ENCODE measurements at regions not wholly inside any gene's neighbourhood (a gene's known extent, or its start where the extent isn't known, plus 50 kb on each side); places are given as distances from the start of the nearest gene placed in this dataset.

DNA sequence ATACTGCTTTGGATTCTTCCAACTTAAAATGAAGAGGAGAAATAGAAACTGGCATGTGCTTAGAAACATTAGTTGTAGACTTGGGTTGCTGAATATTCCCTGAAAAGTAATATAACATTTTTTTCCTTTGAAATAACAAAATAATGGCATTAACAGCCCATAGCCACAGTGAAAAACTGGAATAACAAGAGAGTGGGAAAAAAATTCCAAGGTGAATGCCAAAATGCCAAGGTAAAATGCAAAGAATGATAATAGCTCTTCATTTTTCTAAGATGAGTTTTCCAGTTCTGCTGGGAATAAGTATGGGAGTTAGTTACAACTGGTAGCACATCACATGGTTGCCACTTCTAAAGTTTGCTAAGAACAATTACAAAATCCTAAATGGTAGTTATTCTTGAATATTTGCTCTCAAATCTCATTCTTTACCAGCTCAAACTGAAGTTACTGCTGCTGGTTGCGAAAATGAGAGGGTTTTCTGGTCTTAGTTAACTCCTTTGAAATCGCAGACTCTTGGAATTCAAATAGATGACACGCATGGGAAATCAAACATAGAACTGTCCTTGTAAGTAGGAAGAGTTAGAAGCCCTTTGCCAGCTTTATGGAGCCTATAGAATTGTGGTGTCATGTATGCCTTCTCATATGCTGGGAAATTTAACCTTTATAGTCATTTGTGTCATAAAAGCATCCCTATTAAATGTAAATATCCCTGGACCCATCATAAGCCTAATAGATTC is 165.0 kb upstream of the DCN start:
- in situ Hi-C loops (cut with MboI; ENCODE audit: low sequenced_read_pairs) = loop anchor here (25.0 kb wide), 1 partner anchor 385 kb away; the partner anchor contains the start of gene CCER1

DNA sequence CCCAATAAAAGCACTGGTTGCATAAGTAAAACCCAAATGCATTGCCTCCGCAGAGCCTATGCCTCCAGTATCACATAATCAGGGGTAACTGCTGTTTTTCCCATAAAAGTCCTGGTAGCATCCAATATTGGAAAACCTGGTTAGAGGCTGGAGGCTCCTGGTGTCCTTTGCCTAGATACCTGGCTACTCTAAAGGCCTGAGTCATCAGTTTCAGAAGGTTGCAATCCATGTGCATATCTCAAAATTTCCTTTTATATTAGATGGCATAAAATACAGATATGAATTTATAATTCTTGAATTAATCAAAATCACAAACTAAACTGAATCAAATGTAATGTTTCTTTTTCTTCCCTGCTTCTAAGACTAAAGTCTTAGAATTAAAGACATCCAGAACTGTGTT is 164.2 kb upstream of the DCN start:
- in situ Hi-C loops (cut with MboI; ENCODE audit: low sequenced_read_pairs) = loop anchor here (25.0 kb wide), 1 partner anchor 385 kb away; the partner anchor contains the start of gene CCER1

DNA sequence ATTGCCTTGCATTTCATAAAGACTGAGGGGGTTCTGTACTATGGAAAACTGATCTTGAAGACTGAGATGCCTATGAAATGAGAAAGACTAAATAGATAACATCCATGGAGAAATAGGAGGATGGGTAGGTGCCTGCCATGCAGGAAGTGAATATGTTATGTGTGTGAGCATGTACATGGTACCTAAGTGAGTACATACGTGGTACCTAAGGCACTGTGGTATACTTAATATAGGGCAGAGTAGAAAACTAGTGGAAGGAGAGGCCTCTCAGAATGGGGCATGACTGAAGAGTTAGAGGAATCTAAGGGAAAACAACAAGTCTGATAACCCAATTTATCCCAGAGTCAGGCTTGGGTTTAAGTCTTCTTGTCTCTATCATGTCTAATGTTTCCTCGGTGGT is 161.8 kb upstream of the DCN start:
- in situ Hi-C loops (cut with MboI; ENCODE audit: low sequenced_read_pairs) = loop anchor here (25.0 kb wide), 1 partner anchor 382 kb away; the partner anchor contains the start of gene CCER1

DNA sequence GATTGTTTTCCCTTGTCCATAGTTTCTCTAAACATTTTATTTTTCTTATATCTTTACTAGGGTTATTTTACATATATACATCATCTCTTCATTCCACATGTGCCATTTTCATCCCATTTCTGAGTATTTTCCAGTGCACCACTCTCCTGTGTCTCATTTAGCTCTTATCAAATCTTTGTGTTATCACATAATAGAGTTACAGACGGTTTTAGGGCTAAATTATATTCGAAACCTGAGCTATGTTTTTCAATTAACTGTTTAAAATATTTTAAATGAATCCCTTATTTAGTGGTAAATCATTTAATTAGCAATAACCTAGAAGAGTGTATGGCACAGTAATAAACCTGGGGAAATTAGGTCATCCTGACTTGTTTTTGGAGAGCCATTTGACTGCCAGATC is 160.4 kb upstream of the DCN start:
- in situ Hi-C loops (cut with MboI; ENCODE audit: low sequenced_read_pairs) = loop anchor here (25.0 kb wide), 1 partner anchor 381 kb away; the partner anchor contains the start of gene CCER1

GRCh38 chr12:91339106-91339505 is 156.5 kb upstream of the DCN start:
- in situ Hi-C loops (cut with MboI; ENCODE audit: low sequenced_read_pairs) = loop anchor here (25.0 kb wide), 1 partner anchor 377 kb away; the partner anchor contains the start of gene CCER1

DNA sequence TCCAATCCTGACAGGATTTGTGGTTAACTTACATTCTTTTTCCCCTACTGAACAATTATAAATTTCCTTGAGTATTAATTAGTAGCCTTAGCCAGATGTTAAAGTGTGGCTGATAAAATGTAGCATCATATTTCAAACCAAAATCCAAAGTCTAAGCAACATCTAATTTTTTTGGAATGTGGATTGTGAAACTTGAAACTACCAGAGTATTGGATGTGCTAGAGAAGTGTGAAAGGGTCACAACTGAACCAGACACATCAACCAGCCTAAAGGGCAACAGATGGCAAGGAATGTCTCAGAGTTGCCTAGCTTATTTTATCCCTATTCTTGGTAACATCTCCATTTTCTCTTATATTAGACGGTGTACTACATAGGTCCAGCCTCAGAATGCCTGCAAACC is 153.1 kb upstream of the DCN start:
- in situ Hi-C loops (cut with MboI; ENCODE audit: low sequenced_read_pairs) = loop anchor here (25.0 kb wide), 1 partner anchor 373 kb away; the partner anchor contains the start of gene CCER1

DNA sequence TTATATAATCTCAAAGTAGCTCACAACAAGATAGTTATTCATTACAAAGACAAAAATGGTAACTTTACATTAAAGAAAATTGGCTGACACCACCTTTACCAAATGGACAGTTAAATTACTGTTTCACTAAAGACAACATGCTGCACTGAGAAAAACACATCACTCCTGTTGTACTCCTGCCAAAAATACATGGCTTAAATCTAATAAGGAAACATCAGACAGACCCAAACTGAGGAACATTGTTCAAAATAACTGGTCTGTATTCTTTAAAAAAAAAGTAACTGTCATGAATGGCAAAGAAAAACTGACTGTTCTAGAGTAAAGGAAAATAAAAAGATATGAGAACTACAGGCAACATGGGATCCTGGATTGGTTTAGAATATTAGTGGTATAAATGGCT is 151.3 kb upstream of the DCN start:
- in situ Hi-C loops (cut with MboI; ENCODE audit: low sequenced_read_pairs) = loop anchor here (25.0 kb wide), 1 partner anchor 372 kb away; the partner anchor contains the start of gene CCER1

DNA sequence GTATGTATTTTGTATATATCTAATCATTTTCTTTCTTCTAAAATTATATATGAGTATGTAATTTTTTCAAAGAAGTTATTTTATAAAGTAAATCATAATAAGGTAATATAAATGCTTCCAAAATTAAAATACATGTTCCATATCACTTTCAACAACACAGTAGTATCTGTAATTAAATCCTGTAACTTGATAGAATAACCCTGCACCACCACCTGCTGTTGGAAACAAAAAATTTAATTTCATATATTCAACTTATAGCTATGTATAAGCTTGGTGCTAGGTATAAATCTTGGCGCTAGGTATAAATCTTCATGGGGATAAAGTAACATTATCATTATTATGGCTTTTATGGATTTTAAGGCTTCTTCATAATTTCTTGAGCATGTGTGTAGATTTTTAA is 149.7 kb upstream of the DCN start:
- in situ Hi-C loops (cut with MboI; ENCODE audit: low sequenced_read_pairs) = loop anchor here (25.0 kb wide), 1 partner anchor 370 kb away; the partner anchor contains the start of gene CCER1

DNA sequence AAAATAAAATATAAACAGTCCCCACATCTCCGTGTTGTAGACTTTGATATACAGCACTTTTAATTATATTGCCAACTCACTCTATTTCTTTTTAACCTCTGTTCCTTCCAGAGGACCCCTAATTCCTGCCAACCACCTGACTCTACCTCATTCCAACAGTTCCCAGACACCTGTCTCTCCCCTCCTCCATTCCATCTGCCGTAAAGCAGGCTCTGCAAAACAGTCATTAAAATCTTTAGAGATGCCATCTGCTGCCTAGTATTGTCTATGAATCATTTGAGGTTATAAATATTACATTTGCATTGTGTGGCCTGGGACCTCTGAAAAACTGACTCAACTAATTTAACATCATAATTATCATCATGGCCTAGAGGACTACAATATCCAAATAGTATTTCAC is 148.8 kb upstream of the DCN start:
- in situ Hi-C loops (cut with MboI; ENCODE audit: low sequenced_read_pairs) = loop anchor here (25.0 kb wide), 1 partner anchor 369 kb away; the partner anchor contains the start of gene CCER1

DNA sequence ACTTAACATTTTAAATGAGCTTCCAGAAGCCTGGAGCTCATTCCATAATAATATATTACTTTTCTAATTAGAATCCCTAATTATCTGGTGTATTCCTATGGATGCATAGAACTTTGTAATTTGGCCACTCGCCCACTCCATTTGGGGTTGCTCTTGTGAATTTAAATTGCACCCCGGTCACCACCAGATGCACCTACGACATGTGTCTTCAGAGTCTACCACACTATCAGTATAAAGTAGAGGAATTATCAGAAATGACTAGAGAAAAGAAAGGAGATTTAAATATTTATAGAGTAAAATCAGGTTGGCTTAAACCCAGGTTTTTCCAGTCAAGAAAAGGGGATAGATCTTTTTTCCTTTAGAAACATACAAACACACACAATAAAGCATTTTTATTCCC is 145.8 kb upstream of the DCN start:
- in situ Hi-C loops (cut with MboI; ENCODE audit: low sequenced_read_pairs) = loop anchor here (25.0 kb wide), 1 partner anchor 366 kb away; the partner anchor contains the start of gene CCER1

GRCh38 chr12:91327889-91328288 is 145.3 kb upstream of the DCN start:
- in situ Hi-C loops (cut with MboI; ENCODE audit: low sequenced_read_pairs) = loop anchor here (25.0 kb wide), 1 partner anchor 366 kb away; the partner anchor contains the start of gene CCER1

GRCh38 chr12:91327131-91327530 is 144.5 kb upstream of the DCN start:
- in situ Hi-C loops (cut with MboI; ENCODE audit: low sequenced_read_pairs) = loop anchor here (25.0 kb wide), 1 partner anchor 365 kb away; the partner anchor contains the start of gene CCER1

- in situ Hi-C loops (cut with MboI; ENCODE audit: low sequenced_read_pairs) = loop anchor here (25.0 kb wide), 1 partner anchor 364 kb away; the partner anchor contains the start of gene CCER1
These were observed 143.7 kb upstream of the DCN start for GRCh38 chr12:91326058-91327027.

DNA sequence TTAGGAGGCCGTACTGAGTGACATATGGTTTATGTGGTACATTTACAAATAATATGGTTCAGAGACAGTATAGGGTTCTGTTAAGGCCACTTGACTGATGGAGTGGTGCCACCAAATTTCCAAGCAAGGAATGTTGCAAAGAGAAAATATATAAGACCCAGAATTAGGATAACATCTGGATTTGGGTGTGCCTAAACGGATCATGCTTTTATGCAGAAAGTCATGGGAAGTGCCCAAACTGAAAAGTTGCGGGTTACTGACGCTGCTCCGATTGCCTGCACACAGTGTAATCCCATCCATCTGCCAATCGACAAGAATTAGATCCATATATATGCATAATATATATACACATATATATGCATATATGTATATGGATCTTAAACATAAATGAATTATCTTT is 138.4 kb upstream of the DCN start:
- in situ Hi-C loops (cut with MboI; ENCODE audit: low sequenced_read_pairs) = no loop called here

DNA sequence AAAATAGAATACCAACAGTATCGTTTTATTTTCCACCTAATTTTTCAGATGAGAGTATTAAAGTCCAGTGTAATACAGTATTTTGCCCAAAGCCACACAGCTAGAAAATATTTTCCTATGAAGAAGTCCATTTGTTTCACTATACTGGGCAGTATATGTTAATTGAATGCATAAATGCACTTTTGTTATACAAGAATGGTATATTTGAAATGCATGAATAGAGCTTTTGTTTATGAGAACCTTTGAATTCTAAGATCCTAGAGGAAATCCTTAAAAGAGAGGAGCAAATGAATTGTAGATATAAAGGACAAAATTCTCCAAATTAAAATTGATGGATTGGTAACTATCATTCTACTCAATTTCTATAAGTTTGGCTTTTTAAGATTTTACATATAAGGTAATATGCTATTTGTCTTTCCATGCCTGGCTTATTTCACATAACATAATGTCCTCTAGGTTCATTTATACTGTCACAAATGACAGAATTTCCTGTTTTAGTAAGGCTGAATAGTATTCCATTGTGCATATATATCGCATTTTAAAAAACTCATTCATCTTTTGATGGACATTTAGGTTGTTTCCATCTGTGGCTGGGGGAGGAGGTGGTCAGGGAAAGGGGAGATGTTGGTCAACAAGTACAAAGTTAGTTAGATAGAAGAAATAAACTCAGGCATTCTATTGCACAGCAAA is 136.6 kb upstream of the DCN start:
- in situ Hi-C loops (cut with MboI; ENCODE audit: low sequenced_read_pairs) = no loop called here

GRCh38 chr12:91317306-91317705 is 134.7 kb upstream of the DCN start:
- in situ Hi-C loops (cut with MboI; ENCODE audit: low sequenced_read_pairs) = no loop called here

DNA sequence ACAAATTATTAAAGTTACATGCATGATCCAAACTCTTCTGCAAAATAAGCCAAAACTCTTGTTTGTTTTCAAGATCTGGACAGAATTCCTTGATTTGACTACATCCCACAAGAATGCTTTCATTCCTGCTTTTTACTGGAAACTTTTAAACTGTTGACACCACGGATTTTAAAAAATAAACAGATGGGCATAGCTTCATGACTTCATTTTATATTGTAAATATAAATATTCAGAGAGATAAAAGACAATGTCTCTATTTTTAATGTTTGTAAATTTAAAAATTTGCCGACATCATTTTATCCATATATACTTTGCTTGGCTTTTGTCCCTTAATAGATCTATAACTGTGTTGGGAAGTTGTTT is 134.3 kb upstream of the DCN start:
- in situ Hi-C loops (cut with MboI; ENCODE audit: low sequenced_read_pairs) = no loop called here

- in situ Hi-C loops (cut with MboI; ENCODE audit: low sequenced_read_pairs) = no loop called here
These were observed 133.7 kb upstream of the DCN start for GRCh38 chr12:91316161-91316906.

DNA sequence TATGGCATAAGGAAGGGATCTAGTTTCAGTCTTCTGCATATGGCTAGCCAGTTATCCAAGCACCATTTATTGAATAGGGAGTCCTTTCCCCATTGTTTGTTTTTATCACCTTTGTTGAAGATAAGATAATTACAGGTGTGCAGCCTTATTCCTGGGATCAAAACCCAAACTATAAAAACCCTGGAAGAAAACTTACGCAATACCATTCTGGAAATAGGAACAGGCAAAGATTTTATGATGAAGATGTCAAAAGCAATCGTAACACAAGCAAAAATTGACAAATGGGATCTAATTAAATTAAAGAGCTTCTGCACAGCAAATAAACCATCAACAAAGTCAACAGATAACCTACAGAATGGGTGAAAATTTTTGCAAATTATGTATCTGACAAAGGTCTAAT is 128.5 kb upstream of the DCN start:
- in situ Hi-C loops (cut with MboI; ENCODE audit: low sequenced_read_pairs) = no loop called here

DNA sequence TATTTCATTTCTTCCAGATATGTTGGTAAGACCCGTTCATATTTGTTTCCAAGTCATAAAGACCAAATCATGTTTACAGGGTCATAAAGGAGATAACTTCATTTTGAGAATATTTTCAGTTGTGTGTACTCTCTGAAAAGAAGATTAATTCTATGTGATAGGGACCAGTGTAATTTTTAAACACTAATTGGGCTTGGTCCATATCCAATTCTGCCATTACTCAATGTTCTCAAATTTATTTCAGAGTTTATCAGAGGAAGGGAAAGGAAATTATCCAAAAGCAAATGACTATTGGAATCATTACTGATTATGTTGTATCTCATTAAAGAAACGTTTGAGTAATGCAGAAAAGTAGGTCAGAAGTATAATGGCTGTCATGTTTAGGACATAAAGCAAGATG is 126.8 kb upstream of the DCN start:
- in situ Hi-C loops (cut with MboI; ENCODE audit: low sequenced_read_pairs) = no loop called here

Measured in HL-60/S4 (cell line).